GM12878 (cell line): ENCODE measurements at regions not wholly inside any gene's neighbourhood (a gene's known extent, or its start where the extent isn't known, plus 50 kb on each side); places are given as distances from the start of the nearest gene placed in this dataset.

ENCODE experiments used
- ATAC-seq: fragments of 200-7000 bp; cut with Tn5 transposase; 3 replicates; pipeline ENCODE4 v1.9.1; 2020; ENCODE audit warnings: mild to moderate bottlenecking, moderate library complexity
- BruUV-seq: library from RNA; stranded (reverse); fragments of 400-500 nt; replicated peaks from 2 replicates; lab custom pipeline; 2021; lab: Mats Ljungman, UMichigan
- CTCF ChIA-PET: fragments of 300-600 bp; sonication (Branson Sonifier 250); formaldehyde crosslinking; extraction: SDS; loops from one replicate; lab custom pipeline; 2021; ENCODE audit warnings: inconsistent platforms; lab: Yijun Ruan, JAX
- POLR2A ChIA-PET: fragments of 350-600 bp; formaldehyde crosslinking; extraction: SDS; loops from one replicate; lab custom pipeline; 2021; ENCODE audit warnings: inconsistent platforms; lab: Charles Lee
- RAD21 ChIA-PET: fragments of 300-600 bp; sonication (Branson Sonifier 250); formaldehyde crosslinking; loops from one replicate; lab custom pipeline; 2023; ENCODE audit warnings: antibody characterized with exemption; ENCODE audit not compliant: unreplicated experiment; lab: Charles Lee
- SMC1A ChIA-PET: fragments of 300-600 bp; sonication (Branson Sonifier 250); formaldehyde crosslinking; loops from one replicate; lab custom pipeline; 2023; ENCODE audit not compliant: unreplicated experiment, uncharacterized antibody; lab: Charles Lee
- DNase-seq: peaks from one replicate; pipeline ENCODE4 v3.0.0-alpha.2; 2011; ENCODE audit warnings: low read depth, low spot score
- FAIRE-seq: peaks from 3 replicates; lab custom pipeline; 2011; peaks lifted over from hg19 to GRCh38; lab: Jason Lieb, UNC
- H2AFZ ChIP-seq: 2 replicates; pipeline ENCODE4 v1.6.0; 2011; ENCODE audit warnings: low read depth, low read length, control low read depth; ENCODE audit not compliant: control insufficient read depth
- H3K27ac ChIP-seq: 2 replicates; pipeline ENCODE4 v1.5.1; 2011; ENCODE audit warnings: control low read depth; ENCODE audit not compliant: control insufficient read depth, insufficient read depth
- H3K27me3 ChIP-seq, 2 experiments: replicated peaks in 1 of 2; 2 replicates each; pipeline versions ENCODE4 v1.6.0 to v1.6.1; 2011; ENCODE audit warnings: low read length in 1 of 2; ENCODE audit not compliant: control insufficient read depth in 2 of 2, insufficient read depth in 2 of 2
- H3K36me3 ChIP-seq, 2 experiments: 2 replicates each; pipeline ENCODE4 v1.5.1; 2011; ENCODE audit warnings: low read length in 1 of 2; ENCODE audit not compliant: control insufficient read depth in 2 of 2, insufficient read depth in 2 of 2
- H3K4me1 ChIP-seq: 2 replicates; pipeline ENCODE4 v1.6.1; 2011; ENCODE audit warnings: mild to moderate bottlenecking, low read length, moderate library complexity, mixed read lengths; ENCODE audit not compliant: control insufficient read depth, insufficient read depth
- H3K4me2 ChIP-seq: 2 replicates; pipeline ENCODE4 v1.6.0; 2011; ENCODE audit warnings: control low read depth; ENCODE audit not compliant: control insufficient read depth, insufficient read depth
- H3K4me3 ChIP-seq: fragments of 200-600 bp; sonication (generic); 2 replicates; pipeline ENCODE4 v1.5.1; 2016
- H3K79me2 ChIP-seq: 2 replicates; pipeline ENCODE4 v1.6.0; 2011; ENCODE audit warnings: low read length; ENCODE audit not compliant: control insufficient read depth, insufficient read depth
- H3K9ac ChIP-seq: 2 replicates; pipeline ENCODE4 v1.8.0; 2011; ENCODE audit warnings: low read length, control low read depth, mixed read lengths; ENCODE audit not compliant: control insufficient read depth, insufficient read depth
- H3K9me3 ChIP-seq: replicated peaks from 3 replicates; pipeline ENCODE4 v1.5.1; 2011; ENCODE audit warnings: mild to moderate bottlenecking, low read length; ENCODE audit not compliant: control insufficient read depth, insufficient read depth
- H4K20me1 ChIP-seq: 2 replicates; pipeline ENCODE4 v1.6.0; 2011; ENCODE audit not compliant: control insufficient read depth, insufficient read depth
- CBFB ChIP-seq: IDR thresholded peaks from 2 replicates; pipeline ENCODE4 v1.6.1; 2016; ENCODE audit warnings: antibody characterized with exemption, low read depth
- HDAC2 ChIP-seq: fragments of 200-600 bp; sonication (generic); IDR thresholded peaks from 2 replicates; pipeline ENCODE4 v1.6.1; 2017
- NRF1 ChIP-seq: conservative IDR thresholded peaks from 2 replicates; pipeline ENCODE4 v1.6.1; 2011; ENCODE audit warnings: mild to moderate bottlenecking, low read depth, low read length, improper control_type of control experiment
- ZBTB40 ChIP-seq: fragments of 450-650 bp; IDR thresholded peaks from 2 replicates; pipeline ENCODE4 v1.6.1; 2016; ENCODE audit warnings: mild to moderate bottlenecking, moderate library complexity, borderline replicate concordance
- WGBS: methylation state at CpG from one replicate; pipeline ENCODE4 v1.1.6; 2016; ENCODE audit warnings: low lambda C conversion rate; ENCODE audit not compliant: insufficient replicate concordance, insufficient coverage; ENCODE audit errors: missing lambda C conversion rate; 5-methylcytosine and 5-hydroxymethylcytosine counted together
- in situ Hi-C: fragments of 300-500 bp; cut with MboI; formaldehyde crosslinking; loops from 9 replicates; pipeline ENCODE4 v1.14.3; 2018; ENCODE audit warnings: mixed read lengths
- intact Hi-C: fragments of 100-400 bp; cut with micrococcal nuclease; formaldehyde crosslinking; loops from one replicate; pipeline ENCODE4 v1.14.2; 2022; ENCODE audit not compliant: unreplicated experiment
- TF ChIP-seq, protein P1 (sequence below): fragments of 450-650 bp; IDR thresholded peaks from 2 replicates; pipeline ENCODE4 v1.6.1; 2016; ENCODE audit warnings: mild to moderate bottlenecking

- no peak overlapping the region for H3K9ac ChIP-seq
- CTCF ChIA-PET = no interaction called here
- no peaks in the 10 kb centered on the region; the same call in 2 of the 3 replicates for H3K9me3 ChIP-seq
- no peaks in the 10 kb centered on the region for H3K79me2 ChIP-seq
- no peak overlapping the region for H3K4me3 ChIP-seq
- no peaks in the 10 kb centered on the region for H3K27me3 ChIP-seq
- no peak for FAIRE-seq
- peaks cover 13% of the 10 kb centered on the region; the same call in 1 of the 2 replicates for H3K4me1 ChIP-seq
- ATAC-seq = no peak
- in situ Hi-C loops (no loop called here), intact Hi-C loops (no loop called here)
- RAD21 ChIA-PET = no interaction called here
- no peaks in the 10 kb centered on the region for H3K36me3 ChIP-seq
- DNase-seq = no peak
- TF ChIP-seq, protein P1, sequence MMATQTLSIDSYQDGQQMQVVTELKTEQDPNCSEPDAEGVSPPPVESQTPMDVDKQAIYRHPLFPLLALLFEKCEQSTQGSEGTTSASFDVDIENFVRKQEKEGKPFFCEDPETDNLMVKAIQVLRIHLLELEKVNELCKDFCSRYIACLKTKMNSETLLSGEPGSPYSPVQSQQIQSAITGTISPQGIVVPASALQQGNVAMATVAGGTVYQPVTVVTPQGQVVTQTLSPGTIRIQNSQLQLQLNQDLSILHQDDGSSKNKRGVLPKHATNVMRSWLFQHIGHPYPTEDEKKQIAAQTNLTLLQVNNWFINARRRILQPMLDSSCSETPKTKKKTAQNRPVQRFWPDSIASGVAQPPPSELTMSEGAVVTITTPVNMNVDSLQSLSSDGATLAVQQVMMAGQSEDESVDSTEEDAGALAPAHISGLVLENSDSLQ = no peak
- SMC1A ChIA-PET = interaction anchor here (1.4 kb wide), 1 partner anchor 9 kb away, joined by 4 read pairs; no protein-coding TSS in a partner anchor
- H4K20me1 ChIP-seq = no peaks in the 10 kb centered on the region
- no peak overlapping the region for H2AFZ ChIP-seq
- WGBS = 39% methylated on average over 4 of the region's 4 CpGs
- BruUV-seq = no TSS peak
- no peak overlapping the region for H3K27ac ChIP-seq
- POLR2A ChIA-PET = no interaction called here
- 0 out of 2 replicates have a peak overlapping the region, but pooled peaks have one; percentile 43 for H3K4me2 ChIP-seq
Observed at GRCh38 chr3:177538048-177538749, 340.9 kb upstream of the TBL1XR1 start.

DNA sequence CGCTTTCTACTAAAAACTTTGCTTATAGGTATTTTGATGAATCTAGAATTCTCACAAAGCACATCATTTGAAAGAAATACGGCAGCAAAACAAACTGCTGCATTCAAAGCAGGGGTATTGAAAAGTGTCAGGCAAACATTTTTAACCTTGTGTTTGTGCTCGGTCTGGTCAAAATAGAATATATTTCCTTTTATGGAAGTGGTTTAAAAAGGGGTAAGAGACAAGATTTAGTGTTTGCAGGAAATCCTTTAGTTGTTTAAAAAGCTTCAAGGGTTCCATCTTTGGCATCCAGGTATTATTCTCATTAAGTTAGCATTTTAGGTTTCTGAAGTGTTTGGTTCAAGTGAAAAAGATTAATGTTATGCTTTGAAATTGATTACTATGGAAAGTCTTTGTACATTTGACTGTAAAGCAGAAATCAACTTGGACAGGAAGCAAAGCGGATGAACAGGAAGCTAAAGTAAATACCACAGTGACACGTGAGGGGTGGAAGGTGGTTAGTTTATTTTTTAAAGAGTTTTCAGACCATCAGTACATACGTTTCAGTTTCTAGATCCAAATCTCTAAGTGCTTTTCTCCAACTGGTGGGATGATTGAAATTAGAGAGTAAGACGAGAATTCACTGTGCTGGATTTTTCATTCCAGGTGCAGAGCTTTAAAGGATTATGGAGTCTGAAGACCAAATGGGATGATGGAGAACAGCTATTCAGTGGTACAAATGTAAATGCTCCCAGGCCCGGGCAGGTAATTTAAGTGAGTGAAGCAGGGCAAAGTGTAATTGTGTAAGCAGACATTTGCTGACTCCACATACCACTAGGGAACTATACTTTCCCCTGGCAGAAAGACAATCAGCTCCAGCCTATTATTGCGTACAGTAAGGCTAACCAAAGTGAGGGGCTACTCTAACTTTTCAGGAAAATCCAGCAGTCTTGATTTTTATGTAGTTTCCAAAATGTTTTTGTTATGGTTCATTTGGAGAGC, 341.8 kb upstream of the TBL1XR1 start:
- RAD21 ChIA-PET = no interaction called here
- DNase-seq = peak; percentile 26
- H3K9ac ChIP-seq = no peak overlapping the region
- peak; percentile 71 for ATAC-seq
- peak; percentile 71 for FAIRE-seq
- peaks cover 13% of the 10 kb centered on the region; the same call in 1 of the 2 replicates for H3K4me1 ChIP-seq
- CTCF ChIA-PET = no interaction called here
- peak overlapping the region; percentile 65; the same call in 1 of the 2 replicates for H3K4me2 ChIP-seq
- no peak overlapping the region for H3K4me3 ChIP-seq
- no peaks in the 10 kb centered on the region for H4K20me1 ChIP-seq
- no TSS peak for BruUV-seq
- SMC1A ChIA-PET = interaction anchor here (0.9 kb wide), 1 partner anchor 93 kb away, joined by 3 read pairs; no protein-coding TSS in a partner anchor
- no peaks in the 10 kb centered on the region; a peak in 1 of 4 replicates for H3K27me3 ChIP-seq
- H2AFZ ChIP-seq = peak overlapping the region; percentile 42; the same call in 1 of the 2 replicates
- in situ Hi-C loops = no loop called here
- no peaks in the 10 kb centered on the region for H3K36me3 ChIP-seq
- H3K27ac ChIP-seq = no peak overlapping the region
- H3K79me2 ChIP-seq = no peaks in the 10 kb centered on the region
- H3K9me3 ChIP-seq = no peaks in the 10 kb centered on the region; the same call in 2 of the 3 replicates
- intact Hi-C loops = no loop called here
- WGBS = 11% methylated on average over 9 of the region's 9 CpGs
- POLR2A ChIA-PET = no interaction called here
- TF ChIP-seq HDAC2 = no peak
- TF ChIP-seq ZBTB40 = no peak
- no peak for TF ChIP-seq CBFB
- TF ChIP-seq NRF1 = no peak
